ENCODE measurements at regions not wholly inside any gene's neighbourhood (a gene's known extent, or its start where the extent isn't known, plus 50 kb on each side); places are given as distances from the start of the nearest gene placed in this dataset.

DNA sequence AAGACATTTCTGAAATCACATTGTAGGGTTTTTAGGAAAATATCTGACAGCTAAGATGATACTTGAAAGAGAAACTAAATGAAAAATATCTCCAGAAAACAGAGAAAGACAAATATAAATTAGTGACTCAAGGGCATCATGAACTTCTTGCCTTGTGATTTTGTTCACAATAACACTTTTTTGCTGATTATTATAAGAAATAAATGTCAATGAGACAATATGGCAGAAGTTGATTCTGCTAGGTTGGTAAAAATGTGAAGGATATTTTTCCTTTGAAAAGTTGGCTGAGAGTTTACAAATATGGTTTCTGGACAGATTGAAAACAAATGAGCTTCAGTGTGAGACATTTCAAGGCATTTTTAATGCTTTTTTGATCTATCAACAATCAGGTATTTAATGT is 1631.2 kb upstream of the ACVR2A start:
- POLR2A ChIA-PET, result no interaction called here
- no peaks in the 10 kb centered on the region for H3K36me3 ChIP-seq (ENCODE audit: control insufficient read depth in 2 of 2, insufficient read depth in 1 of 2, low read length in 2 of 2)
- no peaks in the 10 kb centered on the region for H3K4me1 ChIP-seq (ENCODE audit: control insufficient read depth, insufficient read depth, low read length)
- CTCF ChIA-PET, result no interaction called here
- H3K27ac ChIP-seq (ENCODE audit: extremely low read depth, low read depth, low read length), result no peak overlapping the region
- no peak overlapping the region for H3K4me3 ChIP-seq (ENCODE audit: low read depth, low read length)
- no peak for TF ChIP-seq ZNF48 (tag by site-specific recombination; IDR thresholded peaks at IDR 0.05)
- TF ChIP-seq, protein P1, sequence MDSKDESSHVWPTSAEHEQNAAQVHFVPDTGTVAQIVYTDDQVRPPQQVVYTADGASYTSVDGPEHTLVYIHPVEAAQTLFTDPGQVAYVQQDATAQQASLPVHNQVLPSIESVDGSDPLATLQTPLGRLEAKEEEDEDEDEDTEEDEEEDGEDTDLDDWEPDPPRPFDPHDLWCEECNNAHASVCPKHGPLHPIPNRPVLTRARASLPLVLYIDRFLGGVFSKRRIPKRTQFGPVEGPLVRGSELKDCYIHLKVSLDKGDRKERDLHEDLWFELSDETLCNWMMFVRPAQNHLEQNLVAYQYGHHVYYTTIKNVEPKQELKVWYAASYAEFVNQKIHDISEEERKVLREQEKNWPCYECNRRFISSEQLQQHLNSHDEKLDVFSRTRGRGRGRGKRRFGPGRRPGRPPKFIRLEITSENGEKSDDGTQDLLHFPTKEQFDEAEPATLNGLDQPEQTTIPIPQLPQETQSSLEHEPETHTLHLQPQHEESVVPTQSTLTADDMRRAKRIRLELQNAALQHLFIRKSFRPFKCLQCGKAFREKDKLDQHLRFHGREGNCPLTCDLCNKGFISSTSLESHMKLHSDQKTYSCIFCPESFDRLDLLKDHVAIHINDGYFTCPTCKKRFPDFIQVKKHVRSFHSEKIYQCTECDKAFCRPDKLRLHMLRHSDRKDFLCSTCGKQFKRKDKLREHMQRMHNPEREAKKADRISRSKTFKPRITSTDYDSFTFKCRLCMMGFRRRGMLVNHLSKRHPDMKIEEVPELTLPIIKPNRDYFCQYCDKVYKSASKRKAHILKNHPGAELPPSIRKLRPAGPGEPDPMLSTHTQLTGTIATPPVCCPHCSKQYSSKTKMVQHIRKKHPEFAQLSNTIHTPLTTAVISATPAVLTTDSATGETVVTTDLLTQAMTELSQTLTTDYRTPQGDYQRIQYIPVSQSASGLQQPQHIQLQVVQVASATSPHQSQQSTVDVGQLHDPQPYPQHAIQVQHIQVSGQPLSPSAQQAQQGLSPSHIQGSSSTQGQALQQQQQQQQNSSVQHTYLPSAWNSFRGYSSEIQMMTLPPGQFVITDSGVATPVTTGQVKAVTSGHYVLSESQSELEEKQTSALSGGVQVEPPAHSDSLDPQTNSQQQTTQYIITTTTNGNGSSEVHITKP (tag by site-specific recombination; IDR thresholded peaks at IDR 0.05), result no peak
- TF ChIP-seq ZBTB7A (tag by site-specific recombination; IDR thresholded peaks at IDR 0.05; ENCODE audit: low read depth), result no peak
- no peak for TF ChIP-seq SP2 (tag by site-specific recombination; IDR thresholded peaks at IDR 0.05)
- no peak for TF ChIP-seq ZBTB17 (tag by site-specific recombination; IDR thresholded peaks at IDR 0.05)
- no peak for TF ChIP-seq GLIS1 (tag by site-specific recombination; IDR thresholded peaks at IDR 0.05)
- no peak for TF ChIP-seq ZNF175 (tag by site-specific recombination; IDR thresholded peaks at IDR 0.05)
- no peaks in the 10 kb centered on the region for H3K9me3 ChIP-seq (ENCODE audit: control insufficient read depth, insufficient read depth, low read depth, low read length)

DNA sequence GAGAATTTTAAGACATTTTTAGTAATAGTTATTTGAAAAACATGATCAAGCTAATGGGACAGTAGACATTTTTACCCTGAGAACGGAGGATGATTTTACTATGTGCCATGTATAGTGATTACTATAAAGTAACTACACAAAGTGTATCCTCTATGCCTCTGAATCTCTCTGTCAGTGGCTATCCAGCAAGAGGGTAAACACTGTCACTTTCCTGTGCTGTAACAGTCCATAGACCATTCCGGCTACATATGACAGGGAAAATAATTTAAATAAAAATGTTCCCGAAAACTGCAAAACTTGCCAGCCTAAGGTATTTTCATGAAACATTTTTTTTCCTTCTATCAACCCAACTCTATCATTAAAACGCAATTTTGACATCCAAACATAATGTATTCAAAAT is 1632.2 kb upstream of the ACVR2A start:
- no peaks in the 10 kb centered on the region for H3K36me3 ChIP-seq (ENCODE audit: control insufficient read depth in 2 of 2, insufficient read depth in 1 of 2, low read length in 2 of 2)
- no peaks in the 10 kb centered on the region for H3K9me3 ChIP-seq (ENCODE audit: control insufficient read depth, insufficient read depth, low read depth, low read length)
- H3K27ac ChIP-seq (ENCODE audit: extremely low read depth, low read depth, low read length), result no peak overlapping the region
- ChIA-PET CTCF (no interaction called here), POLR2A (no interaction called here)
- TF ChIP-seq, protein P2, sequence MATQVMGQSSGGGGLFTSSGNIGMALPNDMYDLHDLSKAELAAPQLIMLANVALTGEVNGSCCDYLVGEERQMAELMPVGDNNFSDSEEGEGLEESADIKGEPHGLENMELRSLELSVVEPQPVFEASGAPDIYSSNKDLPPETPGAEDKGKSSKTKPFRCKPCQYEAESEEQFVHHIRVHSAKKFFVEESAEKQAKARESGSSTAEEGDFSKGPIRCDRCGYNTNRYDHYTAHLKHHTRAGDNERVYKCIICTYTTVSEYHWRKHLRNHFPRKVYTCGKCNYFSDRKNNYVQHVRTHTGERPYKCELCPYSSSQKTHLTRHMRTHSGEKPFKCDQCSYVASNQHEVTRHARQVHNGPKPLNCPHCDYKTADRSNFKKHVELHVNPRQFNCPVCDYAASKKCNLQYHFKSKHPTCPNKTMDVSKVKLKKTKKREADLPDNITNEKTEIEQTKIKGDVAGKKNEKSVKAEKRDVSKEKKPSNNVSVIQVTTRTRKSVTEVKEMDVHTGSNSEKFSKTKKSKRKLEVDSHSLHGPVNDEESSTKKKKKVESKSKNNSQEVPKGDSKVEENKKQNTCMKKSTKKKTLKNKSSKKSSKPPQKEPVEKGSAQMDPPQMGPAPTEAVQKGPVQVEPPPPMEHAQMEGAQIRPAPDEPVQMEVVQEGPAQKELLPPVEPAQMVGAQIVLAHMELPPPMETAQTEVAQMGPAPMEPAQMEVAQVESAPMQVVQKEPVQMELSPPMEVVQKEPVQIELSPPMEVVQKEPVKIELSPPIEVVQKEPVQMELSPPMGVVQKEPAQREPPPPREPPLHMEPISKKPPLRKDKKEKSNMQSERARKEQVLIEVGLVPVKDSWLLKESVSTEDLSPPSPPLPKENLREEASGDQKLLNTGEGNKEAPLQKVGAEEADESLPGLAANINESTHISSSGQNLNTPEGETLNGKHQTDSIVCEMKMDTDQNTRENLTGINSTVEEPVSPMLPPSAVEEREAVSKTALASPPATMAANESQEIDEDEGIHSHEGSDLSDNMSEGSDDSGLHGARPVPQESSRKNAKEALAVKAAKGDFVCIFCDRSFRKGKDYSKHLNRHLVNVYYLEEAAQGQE (tag by site-specific recombination; IDR thresholded peaks at IDR 0.05), result no peak
- TF ChIP-seq ZNF521 (tag by site-specific recombination; IDR thresholded peaks at IDR 0.05), result no peak
- TF ChIP-seq ZNF157 (tag by site-specific recombination; IDR thresholded peaks at IDR 0.05), result no peak
- TF ChIP-seq ZNF169 (tag by site-specific recombination; IDR thresholded peaks at IDR 0.05), result no peak
- no peak for TF ChIP-seq ZNF114 (tag by site-specific recombination; IDR thresholded peaks at IDR 0.05)
- H3K4me3 ChIP-seq (ENCODE audit: low read depth, low read length), result no peak overlapping the region
- H3K4me1 ChIP-seq (ENCODE audit: control insufficient read depth, insufficient read depth, low read length), result no peaks in the 10 kb centered on the region

DNA sequence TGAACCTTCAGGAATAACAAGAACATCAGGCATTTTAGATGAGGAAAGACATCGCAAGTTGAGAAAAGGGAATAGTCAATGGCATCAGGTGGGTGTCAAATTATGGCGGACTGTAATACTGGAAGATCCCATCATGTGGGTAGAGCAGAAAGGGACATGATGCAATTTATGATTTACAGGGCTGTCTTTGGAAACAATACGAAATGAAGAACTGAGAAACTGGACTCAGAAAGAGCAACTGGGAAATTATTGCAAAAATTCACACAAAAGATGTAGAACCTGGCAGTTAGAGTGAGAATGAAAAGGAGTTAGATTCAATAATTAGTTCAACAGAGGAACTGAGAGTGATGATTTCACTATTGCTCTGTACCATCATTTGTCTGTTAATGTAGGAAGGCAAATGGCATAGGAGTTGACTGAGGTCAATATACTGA is 1635.0 kb upstream of the ACVR2A start:
- no peaks in the 10 kb centered on the region for H3K4me1 ChIP-seq (ENCODE audit: control insufficient read depth, insufficient read depth, low read length)
- CTCF ChIA-PET, result no interaction called here
- no peak overlapping the region for H3K4me3 ChIP-seq (ENCODE audit: low read depth, low read length)
- H3K27ac ChIP-seq (ENCODE audit: extremely low read depth, low read depth, low read length), result no peak overlapping the region
- H3K36me3 ChIP-seq (ENCODE audit: control insufficient read depth in 2 of 2, insufficient read depth in 1 of 2, low read length in 2 of 2), result no peaks in the 10 kb centered on the region
- no peaks in the 10 kb centered on the region for H3K9me3 ChIP-seq (ENCODE audit: control insufficient read depth, insufficient read depth, low read depth, low read length)
- POLR2A ChIA-PET, result no interaction called here
- TF ChIP-seq SP7 (tag by site-specific recombination; IDR thresholded peaks at IDR 0.05), result no peak
- no peak for TF ChIP-seq ZNF335 (tag by site-specific recombination; conservative IDR thresholded peaks at IDR 0.05)
- TF ChIP-seq YY2 (tag by site-specific recombination; IDR thresholded peaks at IDR 0.05), result no peak
- TF ChIP-seq HOXA7 (CRISPR knock-in tag; IDR thresholded peaks at IDR 0.05; ENCODE audit: borderline replicate concordance), result no peak
- TF ChIP-seq SP2 (tag by site-specific recombination; IDR thresholded peaks at IDR 0.05), result no peak
- TF ChIP-seq, protein P3, sequence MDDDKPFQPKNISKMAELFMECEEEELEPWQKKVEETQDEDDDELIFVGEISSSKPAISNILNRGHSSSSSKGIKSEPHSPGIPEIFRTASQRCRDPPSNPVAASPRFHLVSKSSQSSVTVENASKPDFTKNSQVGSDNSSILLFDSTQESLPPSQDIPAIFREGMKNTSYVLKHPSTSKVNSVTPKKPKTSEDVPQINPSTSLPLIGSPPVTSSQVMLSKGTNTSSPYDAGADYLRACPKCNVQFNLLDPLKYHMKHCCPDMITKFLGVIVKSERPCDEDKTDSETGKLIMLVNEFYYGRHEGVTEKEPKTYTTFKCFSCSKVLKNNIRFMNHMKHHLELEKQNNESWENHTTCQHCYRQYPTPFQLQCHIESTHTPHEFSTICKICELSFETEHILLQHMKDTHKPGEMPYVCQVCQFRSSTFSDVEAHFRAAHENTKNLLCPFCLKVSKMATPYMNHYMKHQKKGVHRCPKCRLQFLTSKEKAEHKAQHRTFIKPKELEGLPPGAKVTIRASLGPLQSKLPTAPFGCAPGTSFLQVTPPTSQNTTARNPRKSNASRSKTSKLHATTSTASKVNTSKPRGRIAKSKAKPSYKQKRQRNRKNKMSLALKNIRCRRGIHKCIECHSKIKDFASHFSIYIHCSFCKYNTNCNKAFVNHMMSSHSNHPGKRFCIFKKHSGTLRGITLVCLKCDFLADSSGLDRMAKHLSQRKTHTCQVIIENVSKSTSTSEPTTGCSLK (tag by site-specific recombination; IDR thresholded peaks at IDR 0.05), result no peak
- TF ChIP-seq SCRT2 (tag by site-specific recombination; IDR thresholded peaks at IDR 0.05), result no peak
- no peak for TF ChIP-seq ZNF791 (tag by site-specific recombination; IDR thresholded peaks at IDR 0.05)
- no peak for TF ChIP-seq ZNF426 (tag by site-specific recombination; IDR thresholded peaks at IDR 0.05)
- TF ChIP-seq, protein P4, sequence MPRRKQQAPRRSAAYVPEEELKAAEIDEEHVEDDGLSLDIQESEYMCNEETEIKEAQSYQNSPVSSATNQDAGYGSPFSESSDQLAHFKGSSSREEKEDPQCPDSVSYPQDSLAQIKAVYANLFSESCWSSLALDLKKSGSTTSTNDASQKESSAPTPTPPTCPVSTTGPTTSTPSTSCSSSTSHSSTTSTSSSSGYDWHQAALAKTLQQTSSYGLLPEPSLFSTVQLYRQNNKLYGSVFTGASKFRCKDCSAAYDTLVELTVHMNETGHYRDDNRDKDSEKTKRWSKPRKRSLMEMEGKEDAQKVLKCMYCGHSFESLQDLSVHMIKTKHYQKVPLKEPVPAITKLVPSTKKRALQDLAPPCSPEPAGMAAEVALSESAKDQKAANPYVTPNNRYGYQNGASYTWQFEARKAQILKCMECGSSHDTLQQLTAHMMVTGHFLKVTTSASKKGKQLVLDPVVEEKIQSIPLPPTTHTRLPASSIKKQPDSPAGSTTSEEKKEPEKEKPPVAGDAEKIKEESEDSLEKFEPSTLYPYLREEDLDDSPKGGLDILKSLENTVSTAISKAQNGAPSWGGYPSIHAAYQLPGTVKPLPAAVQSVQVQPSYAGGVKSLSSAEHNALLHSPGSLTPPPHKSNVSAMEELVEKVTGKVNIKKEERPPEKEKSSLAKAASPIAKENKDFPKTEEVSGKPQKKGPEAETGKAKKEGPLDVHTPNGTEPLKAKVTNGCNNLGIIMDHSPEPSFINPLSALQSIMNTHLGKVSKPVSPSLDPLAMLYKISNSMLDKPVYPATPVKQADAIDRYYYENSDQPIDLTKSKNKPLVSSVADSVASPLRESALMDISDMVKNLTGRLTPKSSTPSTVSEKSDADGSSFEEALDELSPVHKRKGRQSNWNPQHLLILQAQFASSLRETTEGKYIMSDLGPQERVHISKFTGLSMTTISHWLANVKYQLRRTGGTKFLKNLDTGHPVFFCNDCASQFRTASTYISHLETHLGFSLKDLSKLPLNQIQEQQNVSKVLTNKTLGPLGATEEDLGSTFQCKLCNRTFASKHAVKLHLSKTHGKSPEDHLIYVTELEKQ (tag by site-specific recombination; IDR thresholded peaks at IDR 0.05; ENCODE audit: borderline replicate concordance), result no peak

All from HEK293 (cell line).